WERI-Rb-1 (cell line): ENCODE measurements at regions not wholly inside any gene's neighbourhood (a gene's known extent, or its start where the extent isn't known, plus 50 kb on each side); places are given as distances from the start of the nearest gene placed in this dataset.
A peak's percentile ranks its signal among the peaks of the same experiment; 100 is the strongest.

ENCODE experiments used
- DNase-seq: peaks from one replicate; pipeline ENCODE4 v3.0.0-alpha.2; 2020
- H3K27ac ChIP-seq: fragments of 250-450 bp; sonication (Bioruptor Pico); 2 replicates; pipeline ENCODE4 v1.5.1; 2020; ENCODE audit warnings: mild to moderate bottlenecking, moderate library complexity
- H3K27me3 ChIP-seq: fragments of 250-450 bp; sonication (Bioruptor Pico); 2 replicates; pipeline ENCODE4 v1.5.1; 2021; ENCODE audit warnings: mild to moderate bottlenecking, low read depth, moderate library complexity; ENCODE audit not compliant: insufficient read depth, severe bottlenecking
- H3K36me3 ChIP-seq: fragments of 250-450 bp; sonication (Bioruptor Pico); 2 replicates; pipeline ENCODE4 v1.5.1; 2020; ENCODE audit warnings: mild to moderate bottlenecking, moderate library complexity
- H3K4me3 ChIP-seq: 2 replicates; pipeline ENCODE4 v1.5.1; 2011; ENCODE audit warnings: low read depth, mild to moderate bottlenecking, control low read depth, low read length
- H3K9me3 ChIP-seq: fragments of 250-450 bp; sonication (Bioruptor Pico); 2 replicates; pipeline ENCODE4 v1.5.1; 2021; ENCODE audit warnings: mild to moderate bottlenecking, moderate library complexity; ENCODE audit not compliant: severe bottlenecking
- CTCF ChIP-seq: IDR thresholded peaks from 2 replicates; pipeline ENCODE4 v1.5.1; 2011; ENCODE audit warnings: low read depth, mild to moderate bottlenecking, control low read depth, inconsistent platforms, low read length

GRCh38 chr19:31066385-31066784 lies 282.9 kb downstream of the TSHZ3 start:
- TF ChIP-seq CTCF: no peak

GRCh38 chr19:31064491-31064890 lies 284.7 kb downstream of the TSHZ3 start:
- H3K27me3 ChIP-seq: no peaks in the 10 kb centered on the region
- DNase-seq: no peak
- H3K4me3 ChIP-seq: no peak overlapping the region
- peaks cover 3% of the 10 kb centered on the region for H3K9me3 ChIP-seq
- H3K27ac ChIP-seq: no peak overlapping the region
- no peak for TF ChIP-seq CTCF
- H3K36me3 ChIP-seq: no peaks in the 10 kb centered on the region

More at GRCh38 chr19:31066385-31066784, 282.9 kb downstream of the TSHZ3 start:
- no peaks in the 10 kb centered on the region for H3K27me3 ChIP-seq
- DNase-seq: no peak
- H3K27ac ChIP-seq: no peak overlapping the region
- no peaks in the 10 kb centered on the region for H3K9me3 ChIP-seq
- H3K4me3 ChIP-seq: no peak overlapping the region
- H3K36me3 ChIP-seq: no peaks in the 10 kb centered on the region

GRCh38 chr19:31058676-31059340 lies 290.4 kb downstream of the TSHZ3 start:
- Histone ChIP-seq H3K36me3 (no peaks in the 10 kb centered on the region), H3K4me3 (no peak overlapping the region), H3K27ac (no peak overlapping the region), H3K9me3 (peaks cover 3% of the 10 kb centered on the region), H3K27me3 (no peaks in the 10 kb centered on the region)
- DNase-seq: no peak
- no peak for TF ChIP-seq CTCF

- Histone ChIP-seq H3K36me3 (no peaks in the 10 kb centered on the region), H3K27ac (no peak overlapping the region), H3K9me3 (peaks cover 4% of the 10 kb centered on the region), H3K4me3 (no peak overlapping the region), H3K27me3 (no peaks in the 10 kb centered on the region)
- no peak for TF ChIP-seq CTCF
- DNase-seq: no peak
These were observed 291.8 kb downstream of the TSHZ3 start for GRCh38 chr19:31057476-31057875.

- no peak for DNase-seq
- H3K9me3 ChIP-seq: peaks cover 4% of the 10 kb centered on the region
- H3K36me3 ChIP-seq: no peaks in the 10 kb centered on the region
- H3K4me3 ChIP-seq: no peak overlapping the region
- no peaks in the 10 kb centered on the region for H3K27me3 ChIP-seq
- no peak for TF ChIP-seq CTCF
- H3K27ac ChIP-seq: no peak overlapping the region
These were observed 293.8 kb downstream of the TSHZ3 start for GRCh38 chr19:31055454-31055853.

- no peaks in the 10 kb centered on the region for H3K27me3 ChIP-seq
- no peaks in the 10 kb centered on the region for H3K36me3 ChIP-seq
- peak; percentile 80 for DNase-seq
- H3K9me3 ChIP-seq: peaks cover 2% of the 10 kb centered on the region
- peak; percentile 88 for TF ChIP-seq CTCF
- no peak overlapping the region for H3K27ac ChIP-seq
- no peak overlapping the region for H3K4me3 ChIP-seq
These were observed 294.8 kb downstream of the TSHZ3 start for GRCh38 chr19:31054430-31054829.
